ENCODE measurements at regions not wholly inside any gene's neighbourhood (a gene's known extent, or its start where the extent isn't known, plus 50 kb on each side); places are given as distances from the start of the nearest gene placed in this dataset.

GRCh38 chr5:91277093-91277626, 106.0 kb downstream of the ARRDC3 start:
- no peak overlapping the region for H3K4me3 ChIP-seq (ENCODE audit: control insufficient read depth, low read depth, low read length)
- no peak for DNase-seq (ENCODE audit: low read depth)
- no peak for TF ChIP-seq CTCF (IDR thresholded peaks at IDR 0.05; ENCODE audit: control insufficient read depth, insufficient read depth, low read depth, low read length, missing control alignments)

- no peak for DNase-seq (ENCODE audit: low read depth)
- no peak for TF ChIP-seq CTCF (IDR thresholded peaks at IDR 0.05; ENCODE audit: control insufficient read depth, insufficient read depth, low read depth, low read length, missing control alignments)
- no peak overlapping the region for H3K4me3 ChIP-seq (ENCODE audit: control insufficient read depth, low read depth, low read length)
Measured at GRCh38 chr5:91272858-91273257, 110.3 kb downstream of the ARRDC3 start.

GRCh38 chr5:91271999-91272398, 111.1 kb downstream of the ARRDC3 start:
- H3K4me3 ChIP-seq (ENCODE audit: control insufficient read depth, low read depth, low read length), result no peak overlapping the region
- DNase-seq (ENCODE audit: low read depth), result no peak
- TF ChIP-seq CTCF (IDR thresholded peaks at IDR 0.05; ENCODE audit: control insufficient read depth, insufficient read depth, low read depth, low read length, missing control alignments), result no peak

GRCh38 chr5:91269198-91269597, 113.9 kb downstream of the ARRDC3 start:
- no peak for DNase-seq (ENCODE audit: low read depth)
- no peak overlapping the region for H3K4me3 ChIP-seq (ENCODE audit: control insufficient read depth, low read depth, low read length)
- TF ChIP-seq CTCF (IDR thresholded peaks at IDR 0.05; ENCODE audit: control insufficient read depth, insufficient read depth, low read depth, low read length, missing control alignments), result no peak

GRCh38 chr5:91266184-91266705, 116.9 kb downstream of the ARRDC3 start:
- DNase-seq (ENCODE audit: low read depth), result peak; percentile 16
- no peak for TF ChIP-seq CTCF (IDR thresholded peaks at IDR 0.05; ENCODE audit: control insufficient read depth, insufficient read depth, low read depth, low read length, missing control alignments)
- no peak overlapping the region for H3K4me3 ChIP-seq (ENCODE audit: control insufficient read depth, low read depth, low read length)

- DNase-seq (ENCODE audit: low read depth), result no peak
- H3K4me3 ChIP-seq (ENCODE audit: control insufficient read depth, low read depth, low read length), result no peak overlapping the region
- no peak for TF ChIP-seq CTCF (IDR thresholded peaks at IDR 0.05; ENCODE audit: control insufficient read depth, insufficient read depth, low read depth, low read length, missing control alignments)
Measured at GRCh38 chr5:91264311-91265051, 118.6 kb downstream of the ARRDC3 start.
